HepG2 (cell line): ENCODE measurements at regions not wholly inside any gene's neighbourhood (a gene's known extent, or its start where the extent isn't known, plus 50 kb on each side); places are given as distances from the start of the nearest gene placed in this dataset.

ENCODE experiments used
- ATAC-seq: fragments of 200-7000 bp; cut with Tn5 transposase; 3 replicates; pipeline ENCODE4 v1.9.1; 2020; ENCODE audit warnings: mild to moderate bottlenecking, moderate library complexity
- BruUV-seq: library from RNA; stranded (reverse); fragments of 400-500 nt; replicated peaks from 2 replicates; lab custom pipeline; 2021; lab: Mats Ljungman, UMichigan
- CTCF ChIA-PET: fragments of 300-600 bp; formaldehyde crosslinking; extraction: SDS; loops from one replicate; lab custom pipeline; 2021; ENCODE audit warnings: low total read pairs, inconsistent platforms, low intra/inter-chr PET ratio; lab: Yijun Ruan, JAX
- POLR2A ChIA-PET: fragments of 350-600 bp; sonication (Branson Sonifier 250); formaldehyde crosslinking; loops from one replicate; lab custom pipeline; 2020; ENCODE audit warnings: antibody characterized with exemption, inconsistent platforms; lab: Yijun Ruan, JAX
- DNase-seq: peaks from one replicate; pipeline ENCODE4 v3.0.0-alpha.2; 2015; ENCODE audit warnings: low spot score
- FAIRE-seq: peaks from 3 replicates; lab custom pipeline; 2011; peaks lifted over from hg19 to GRCh38; lab: Jason Lieb, UNC
- H2AFZ ChIP-seq: one replicate; pipeline ENCODE4 v1.6.1; 2011; ENCODE audit warnings: low read length, inconsistent platforms
- H3K27ac ChIP-seq: fragments of 300-600 bp; 3 replicates; pipeline ENCODE4 v1.8.0; 2011; ENCODE audit warnings: mixed run types, mild to moderate bottlenecking, mixed read lengths, low read length, inconsistent platforms; ENCODE audit not compliant: insufficient read depth; ENCODE audit errors: extremely low read length
- H3K27me3 ChIP-seq, 2 experiments: fragments of 200-600 bp in 1 of 2; 2 replicates in 1 of 2; 3 replicates in 1 of 2; pipeline versions ENCODE4 v1.6.0 to v1.8.0; 2011; ENCODE audit warnings: low read length in 2 of 2, mild to moderate bottlenecking in 2 of 2, moderate library complexity in 2 of 2, inconsistent platforms in 1 of 2; ENCODE audit not compliant: insufficient read depth in 2 of 2, control insufficient read depth in 1 of 2
- H3K36me3 ChIP-seq, 2 experiments: fragments of 200-600 bp in 1 of 2; replicated peaks in 1 of 2; 2 replicates in 1 of 2; 3 replicates in 1 of 2; pipeline versions ENCODE4 v1.5.1 to v1.8.0; 2011; ENCODE audit warnings: low read length in 2 of 2, inconsistent platforms in 1 of 2; ENCODE audit not compliant: insufficient read depth in 2 of 2, control insufficient read depth in 1 of 2
- H3K4me1 ChIP-seq: 2 replicates; pipeline ENCODE4 v1.5.1; 2012; ENCODE audit warnings: low read length, inconsistent platforms; ENCODE audit not compliant: insufficient read depth
- H3K4me2 ChIP-seq: 2 replicates; pipeline ENCODE4 v1.6.0; 2011; ENCODE audit warnings: low read depth, low read length, inconsistent platforms
- H3K4me3 ChIP-seq, 3 experiments: fragments of 200-600 bp in 1 of 3; sonication (generic), shearing (Covaris generic) in 1 of 3; replicated peaks in 1 of 3; 2 replicates each; pipeline ENCODE4 v1.5.1; 2011 to 2016; ENCODE audit warnings: low read length in 3 of 3, inconsistent platforms in 2 of 3, low read depth in 2 of 3, mild to moderate bottlenecking in 2 of 3, control low read depth in 1 of 3, mixed read lengths in 1 of 3; ENCODE audit not compliant: insufficient read depth in 1 of 3
- H3K79me2 ChIP-seq: one replicate; pipeline ENCODE4 v1.6.1; 2011; ENCODE audit warnings: low read length, inconsistent platforms; ENCODE audit not compliant: insufficient read depth
- H3K9ac ChIP-seq: 2 replicates; pipeline ENCODE4 v1.6.0; 2011; ENCODE audit warnings: mild to moderate bottlenecking, low read depth, low read length, inconsistent platforms; ENCODE audit not compliant: insufficient read depth
- H3K9me3 ChIP-seq: 2 replicates; pipeline ENCODE4 v1.5.1; 2012; ENCODE audit warnings: mild to moderate bottlenecking, low read length
- H4K20me1 ChIP-seq: 2 replicates; pipeline ENCODE4 v1.6.0; 2011; ENCODE audit warnings: inconsistent platforms, mild to moderate bottlenecking, low read length, moderate library complexity; ENCODE audit not compliant: insufficient read depth
- ATM ChIP-seq: fragments of 450-650 bp; IDR thresholded peaks from 2 replicates; pipeline ENCODE4 v1.7.1; 2017; ENCODE audit warnings: mild to moderate bottlenecking, borderline replicate concordance
- DPF2 ChIP-seq: sonication (generic); formaldehyde crosslinking; IDR thresholded peaks from 2 replicates; pipeline ENCODE4 v1.4.0; 2020; ENCODE audit warnings: mild to moderate bottlenecking, low read depth, missing genetic modification reagents, borderline replicate concordance
- FOXK2 ChIP-seq: fragments of 450-650 bp; IDR thresholded peaks from 2 replicates; pipeline ENCODE4 v1.6.1; 2016
- HNF4A ChIP-seq: sonication (generic); formaldehyde crosslinking; IDR thresholded peaks from 2 replicates; pipeline ENCODE4 v1.4.0; 2020; ENCODE audit warnings: missing genetic modification reagents
- KDM6A ChIP-seq: IDR thresholded peaks from 2 replicates; pipeline ENCODE4 v1.6.1; 2016; ENCODE audit warnings: low read depth
- KLF11 ChIP-seq: IDR thresholded peaks from 2 replicates; pipeline ENCODE4 v1.6.1; 2016; ENCODE audit warnings: missing compliant biosample characterization
- NR3C1 ChIP-seq: sonication (generic); formaldehyde crosslinking; IDR thresholded peaks from 2 replicates; pipeline ENCODE4 v1.4.0; 2020; ENCODE audit warnings: missing genetic modification reagents
- SOX5 ChIP-seq: IDR thresholded peaks from 2 replicates; pipeline ENCODE4 v1.6.1; 2016; ENCODE audit warnings: borderline replicate concordance
- ZNF235 ChIP-seq: sonication (generic); formaldehyde crosslinking; IDR thresholded peaks from 2 replicates; pipeline ENCODE4 v1.8.1; 2023; ENCODE audit warnings: mild to moderate bottlenecking, missing genetic modification reagents, borderline replicate concordance
- ZNF382 ChIP-seq: sonication (generic); formaldehyde crosslinking; IDR thresholded peaks from 2 replicates; pipeline ENCODE4 v1.5.0; 2020; ENCODE audit warnings: missing genetic modification reagents, mild to moderate bottlenecking, borderline replicate concordance
- ZNF446 ChIP-seq: sonication (generic); formaldehyde crosslinking; IDR thresholded peaks from 2 replicates; pipeline ENCODE4 v1.5.0; 2020; ENCODE audit warnings: mild to moderate bottlenecking, missing genetic modification reagents
- ZNF775 ChIP-seq: sonication (generic); formaldehyde crosslinking; IDR thresholded peaks from 2 replicates; pipeline ENCODE4 v1.4.0; 2020; ENCODE audit warnings: missing genetic modification reagents, mild to moderate bottlenecking, moderate library complexity, borderline replicate concordance
- ZSCAN31 ChIP-seq: sonication (generic); formaldehyde crosslinking; IDR thresholded peaks from 2 replicates; pipeline ENCODE4 v1.5.0; 2020; ENCODE audit warnings: low read depth, mild to moderate bottlenecking, missing genetic modification reagents
- WGBS: methylation state at CpG from one replicate; pipeline ENCODE4 v1.1.6; 2017; ENCODE audit warnings: low lambda C conversion rate; 5-methylcytosine and 5-hydroxymethylcytosine counted together
- in situ Hi-C: cut with HindIII; loops from 2 replicates; pipeline ENCODE4 v1.10.0; 2017; ENCODE audit warnings: low pct_unique_long_range_greater_than_20kb; ENCODE audit not compliant: extremely low pct_ligation_motif_present
- intact Hi-C: fragments of 100-400 bp; cut with micrococcal nuclease; formaldehyde crosslinking; loops from one replicate; pipeline ENCODE4 v1.10.0; 2022; ENCODE audit not compliant: unreplicated experiment
- TF ChIP-seq, protein P1 (sequence below), 2 experiments: fragments of 450-650 bp in 1 of 2; sonication (generic) in 1 of 2; formaldehyde crosslinking; IDR thresholded peaks; 2 replicates each; pipeline versions ENCODE4 v1.5.0 to v1.8.0; 2020 to 2022; ENCODE audit warnings: mild to moderate bottlenecking in 1 of 2, missing genetic modification reagents in 1 of 2
- TF ChIP-seq, protein P2 (sequence below): fragments of 450-650 bp; IDR thresholded peaks from 2 replicates; pipeline ENCODE4 v1.6.1; 2016
- TF ChIP-seq, protein P3 (sequence below): sonication (generic); formaldehyde crosslinking; IDR thresholded peaks from 2 replicates; pipeline ENCODE4 v1.4.0; 2020; ENCODE audit warnings: missing genetic modification reagents
- TF ChIP-seq, protein P4 (sequence below): sonication (generic); formaldehyde crosslinking; IDR thresholded peaks from 2 replicates; pipeline ENCODE4 v1.4.0; 2020; ENCODE audit warnings: missing genetic modification reagents, low read depth, mild to moderate bottlenecking, borderline replicate concordance

DNA sequence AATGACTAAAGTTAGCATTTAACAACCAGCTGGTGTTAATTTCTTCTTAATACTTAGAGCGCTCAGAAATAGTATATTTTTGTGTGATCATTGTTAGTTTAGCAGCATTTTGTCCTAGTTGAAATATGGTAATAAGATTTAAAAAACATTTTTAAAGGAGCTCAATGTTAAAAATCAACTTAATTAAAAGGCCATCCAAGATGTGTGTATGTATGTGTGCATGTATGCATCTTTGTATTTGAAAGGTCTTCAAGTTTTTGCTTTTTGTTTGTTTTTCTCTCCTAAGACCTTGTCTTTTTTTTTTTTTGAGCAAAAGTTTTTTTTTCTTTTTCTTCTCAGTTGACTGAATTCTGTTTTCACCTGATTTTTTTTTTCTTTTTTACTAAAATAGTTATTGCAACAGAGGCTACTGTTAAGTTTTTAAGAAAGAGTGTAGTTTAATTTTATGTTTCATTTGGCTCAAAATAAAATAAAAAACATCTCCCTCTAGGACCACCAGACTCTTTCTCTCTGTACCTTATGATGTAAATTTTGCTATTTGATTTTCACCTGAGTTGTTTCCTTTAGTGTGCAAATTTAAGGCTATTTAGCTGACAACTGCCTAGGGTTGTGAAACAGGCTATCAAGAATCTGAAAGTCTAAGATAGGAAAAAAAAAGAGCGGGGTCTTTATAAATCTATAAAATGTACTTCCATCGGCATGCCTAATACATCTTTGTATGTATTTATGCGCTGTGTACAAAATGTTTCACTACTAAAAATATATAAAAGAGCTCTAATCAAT, 76.4 kb upstream of the C1GALT1 start:
- ATAC-seq: no peak
- intact Hi-C loops: loop anchor here (10.0 kb wide), 1 partner anchor 429 kb away; the partner anchor contains the start of gene COL28A1
- H3K4me1 ChIP-seq: peaks cover 63% of the 10 kb centered on the region
- H4K20me1 ChIP-seq: no peaks in the 10 kb centered on the region
- FAIRE-seq: no peak
- H3K79me2 ChIP-seq: no peaks in the 10 kb centered on the region
- no peaks in the 10 kb centered on the region for H3K36me3 ChIP-seq
- no peak overlapping the region for H3K4me3 ChIP-seq
- TF ChIP-seq HNF4A (CRISPR knock-in tag): no peak
- TF ChIP-seq, protein P1, sequence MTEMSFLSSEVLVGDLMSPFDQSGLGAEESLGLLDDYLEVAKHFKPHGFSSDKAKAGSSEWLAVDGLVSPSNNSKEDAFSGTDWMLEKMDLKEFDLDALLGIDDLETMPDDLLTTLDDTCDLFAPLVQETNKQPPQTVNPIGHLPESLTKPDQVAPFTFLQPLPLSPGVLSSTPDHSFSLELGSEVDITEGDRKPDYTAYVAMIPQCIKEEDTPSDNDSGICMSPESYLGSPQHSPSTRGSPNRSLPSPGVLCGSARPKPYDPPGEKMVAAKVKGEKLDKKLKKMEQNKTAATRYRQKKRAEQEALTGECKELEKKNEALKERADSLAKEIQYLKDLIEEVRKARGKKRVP (CRISPR knock-in tag; IDR thresholded peaks at IDR 0.05): no peak
- TF ChIP-seq SOX5 (CRISPR knock-in tag): no peak
- no peak for TF ChIP-seq ZNF446 (CRISPR knock-in tag)
- no peak for TF ChIP-seq DPF2
- TF ChIP-seq KLF11 (CRISPR knock-in tag): no peak
- TF ChIP-seq NR3C1 (CRISPR knock-in tag): no peak
- TF ChIP-seq, protein P2, sequence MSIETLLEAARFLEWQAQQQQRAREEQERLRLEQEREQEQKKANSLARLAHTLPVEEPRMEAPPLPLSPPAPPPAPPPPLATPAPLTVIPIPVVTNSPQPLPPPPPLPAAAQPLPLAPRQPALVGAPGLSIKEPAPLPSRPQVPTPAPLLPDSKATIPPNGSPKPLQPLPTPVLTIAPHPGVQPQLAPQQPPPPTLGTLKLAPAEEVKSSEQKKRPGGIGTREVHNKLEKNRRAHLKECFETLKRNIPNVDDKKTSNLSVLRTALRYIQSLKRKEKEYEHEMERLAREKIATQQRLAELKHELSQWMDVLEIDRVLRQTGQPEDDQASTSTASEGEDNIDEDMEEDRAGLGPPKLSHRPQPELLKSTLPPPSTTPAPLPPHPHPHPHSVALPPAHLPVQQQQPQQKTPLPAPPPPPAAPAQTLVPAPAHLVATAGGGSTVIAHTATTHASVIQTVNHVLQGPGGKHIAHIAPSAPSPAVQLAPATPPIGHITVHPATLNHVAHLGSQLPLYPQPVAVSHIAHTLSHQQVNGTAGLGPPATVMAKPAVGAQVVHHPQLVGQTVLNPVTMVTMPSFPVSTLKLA: no peak
- no peak for TF ChIP-seq ZNF382 (CRISPR knock-in tag)
- TF ChIP-seq, protein P3, sequence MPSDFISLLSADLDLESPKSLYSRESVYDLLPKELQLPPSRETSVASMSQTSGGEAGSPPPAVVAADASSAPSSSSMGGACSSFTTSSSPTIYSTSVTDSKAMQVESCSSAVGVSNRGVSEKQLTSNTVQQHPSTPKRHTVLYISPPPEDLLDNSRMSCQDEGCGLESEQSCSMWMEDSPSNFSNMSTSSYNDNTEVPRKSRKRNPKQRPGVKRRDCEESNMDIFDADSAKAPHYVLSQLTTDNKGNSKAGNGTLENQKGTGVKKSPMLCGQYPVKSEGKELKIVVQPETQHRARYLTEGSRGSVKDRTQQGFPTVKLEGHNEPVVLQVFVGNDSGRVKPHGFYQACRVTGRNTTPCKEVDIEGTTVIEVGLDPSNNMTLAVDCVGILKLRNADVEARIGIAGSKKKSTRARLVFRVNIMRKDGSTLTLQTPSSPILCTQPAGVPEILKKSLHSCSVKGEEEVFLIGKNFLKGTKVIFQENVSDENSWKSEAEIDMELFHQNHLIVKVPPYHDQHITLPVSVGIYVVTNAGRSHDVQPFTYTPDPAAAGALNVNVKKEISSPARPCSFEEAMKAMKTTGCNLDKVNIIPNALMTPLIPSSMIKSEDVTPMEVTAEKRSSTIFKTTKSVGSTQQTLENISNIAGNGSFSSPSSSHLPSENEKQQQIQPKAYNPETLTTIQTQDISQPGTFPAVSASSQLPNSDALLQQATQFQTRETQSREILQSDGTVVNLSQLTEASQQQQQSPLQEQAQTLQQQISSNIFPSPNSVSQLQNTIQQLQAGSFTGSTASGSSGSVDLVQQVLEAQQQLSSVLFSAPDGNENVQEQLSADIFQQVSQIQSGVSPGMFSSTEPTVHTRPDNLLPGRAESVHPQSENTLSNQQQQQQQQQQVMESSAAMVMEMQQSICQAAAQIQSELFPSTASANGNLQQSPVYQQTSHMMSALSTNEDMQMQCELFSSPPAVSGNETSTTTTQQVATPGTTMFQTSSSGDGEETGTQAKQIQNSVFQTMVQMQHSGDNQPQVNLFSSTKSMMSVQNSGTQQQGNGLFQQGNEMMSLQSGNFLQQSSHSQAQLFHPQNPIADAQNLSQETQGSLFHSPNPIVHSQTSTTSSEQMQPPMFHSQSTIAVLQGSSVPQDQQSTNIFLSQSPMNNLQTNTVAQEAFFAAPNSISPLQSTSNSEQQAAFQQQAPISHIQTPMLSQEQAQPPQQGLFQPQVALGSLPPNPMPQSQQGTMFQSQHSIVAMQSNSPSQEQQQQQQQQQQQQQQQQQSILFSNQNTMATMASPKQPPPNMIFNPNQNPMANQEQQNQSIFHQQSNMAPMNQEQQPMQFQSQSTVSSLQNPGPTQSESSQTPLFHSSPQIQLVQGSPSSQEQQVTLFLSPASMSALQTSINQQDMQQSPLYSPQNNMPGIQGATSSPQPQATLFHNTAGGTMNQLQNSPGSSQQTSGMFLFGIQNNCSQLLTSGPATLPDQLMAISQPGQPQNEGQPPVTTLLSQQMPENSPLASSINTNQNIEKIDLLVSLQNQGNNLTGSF (CRISPR knock-in tag): no peak
- TF ChIP-seq ZNF235 (CRISPR knock-in tag): no peak
- no peak for TF ChIP-seq FOXK2
- TF ChIP-seq ZSCAN31 (CRISPR knock-in tag): no peak
- TF ChIP-seq KDM6A (CRISPR knock-in tag): no peak
- TF ChIP-seq ZNF775 (CRISPR knock-in tag): no peak
- no peak for TF ChIP-seq ATM
- TF ChIP-seq, protein P4, sequence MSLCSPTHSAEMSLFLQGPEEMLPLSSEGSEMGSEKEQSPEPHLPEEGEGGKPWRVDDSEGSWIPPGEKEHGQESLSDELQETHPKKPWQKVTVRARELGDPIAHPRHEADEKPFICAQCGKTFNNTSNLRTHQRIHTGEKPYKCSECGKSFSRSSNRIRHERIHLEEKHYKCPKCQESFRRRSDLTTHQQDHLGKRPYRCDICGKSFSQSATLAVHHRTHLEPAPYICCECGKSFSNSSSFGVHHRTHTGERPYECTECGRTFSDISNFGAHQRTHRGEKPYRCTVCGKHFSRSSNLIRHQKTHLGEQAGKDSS (CRISPR knock-in tag): no peak
- WGBS: 99% methylated on average over 4 of the region's 4 CpGs
- H3K27me3 ChIP-seq: no peaks in the 10 kb centered on the region
- no peak for DNase-seq
- H3K27ac ChIP-seq: no peak overlapping the region
- in situ Hi-C loops: loop anchor here (10.0 kb wide), 1 partner anchor 119 kb away; no protein-coding TSS in a partner anchor
- H3K4me2 ChIP-seq: no peak overlapping the region
- CTCF ChIA-PET: no interaction called here
- H3K9me3 ChIP-seq: peaks cover 8% of the 10 kb centered on the region
- no TSS peak for BruUV-seq
- POLR2A ChIA-PET: interaction anchor here (1.1 to 1.6 kb wide), 4 partner anchors 9 to 76 kb away, joined by 3 to 5 read pairs (median 4); partner anchors contain the start of gene C1GALT1
- H3K9ac ChIP-seq: no peak overlapping the region
- no peak overlapping the region for H2AFZ ChIP-seq
